ENCODE measurements at regions not wholly inside any gene's neighbourhood (a gene's known extent, or its start where the extent isn't known, plus 50 kb on each side); places are given as distances from the start of the nearest gene placed in this dataset.

- ChIA-PET POLR2A (no interaction called here), CTCF (no interaction called here)
- TF ChIP-seq, protein P1, sequence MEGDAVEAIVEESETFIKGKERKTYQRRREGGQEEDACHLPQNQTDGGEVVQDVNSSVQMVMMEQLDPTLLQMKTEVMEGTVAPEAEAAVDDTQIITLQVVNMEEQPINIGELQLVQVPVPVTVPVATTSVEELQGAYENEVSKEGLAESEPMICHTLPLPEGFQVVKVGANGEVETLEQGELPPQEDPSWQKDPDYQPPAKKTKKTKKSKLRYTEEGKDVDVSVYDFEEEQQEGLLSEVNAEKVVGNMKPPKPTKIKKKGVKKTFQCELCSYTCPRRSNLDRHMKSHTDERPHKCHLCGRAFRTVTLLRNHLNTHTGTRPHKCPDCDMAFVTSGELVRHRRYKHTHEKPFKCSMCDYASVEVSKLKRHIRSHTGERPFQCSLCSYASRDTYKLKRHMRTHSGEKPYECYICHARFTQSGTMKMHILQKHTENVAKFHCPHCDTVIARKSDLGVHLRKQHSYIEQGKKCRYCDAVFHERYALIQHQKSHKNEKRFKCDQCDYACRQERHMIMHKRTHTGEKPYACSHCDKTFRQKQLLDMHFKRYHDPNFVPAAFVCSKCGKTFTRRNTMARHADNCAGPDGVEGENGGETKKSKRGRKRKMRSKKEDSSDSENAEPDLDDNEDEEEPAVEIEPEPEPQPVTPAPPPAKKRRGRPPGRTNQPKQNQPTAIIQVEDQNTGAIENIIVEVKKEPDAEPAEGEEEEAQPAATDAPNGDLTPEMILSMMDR (IDR thresholded peaks at IDR 0.05; ENCODE audit: control extremely low read depth, extremely low read depth, low read depth, missing control alignments): no peak
- DNase-seq (ENCODE audit: extremely low spot score): no peak
These were observed 452.4 kb downstream of the ZEB2 start for GRCh38 chr2:144067506-144067905.

DNA sequence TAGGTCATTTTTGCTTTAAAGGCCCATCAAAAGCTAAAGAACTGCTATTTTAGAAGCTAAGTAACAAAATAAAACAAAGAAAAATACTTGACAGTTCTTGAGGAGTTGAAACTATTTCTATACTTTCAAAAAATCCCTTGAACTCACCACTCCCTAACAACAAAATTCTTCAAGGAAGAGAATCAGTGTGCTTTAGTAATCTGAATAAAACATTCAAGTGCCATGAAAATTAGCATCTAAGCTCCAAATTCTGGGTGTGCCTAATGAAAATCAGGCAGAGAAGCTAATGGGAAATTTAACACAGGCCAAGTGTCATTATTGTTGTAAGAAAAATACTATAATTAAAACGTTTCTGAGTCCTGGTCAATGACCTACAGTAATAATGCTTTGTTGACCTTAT lies 456.3 kb downstream of the ZEB2 start:
- DNase-seq (ENCODE audit: extremely low spot score): no peak
- POLR2A ChIA-PET: no interaction called here
- CTCF ChIA-PET: interaction anchor here (0.6 kb wide), 1 partner anchor 9 kb away, joined by 3 read pairs; no protein-coding TSS in a partner anchor

DNA sequence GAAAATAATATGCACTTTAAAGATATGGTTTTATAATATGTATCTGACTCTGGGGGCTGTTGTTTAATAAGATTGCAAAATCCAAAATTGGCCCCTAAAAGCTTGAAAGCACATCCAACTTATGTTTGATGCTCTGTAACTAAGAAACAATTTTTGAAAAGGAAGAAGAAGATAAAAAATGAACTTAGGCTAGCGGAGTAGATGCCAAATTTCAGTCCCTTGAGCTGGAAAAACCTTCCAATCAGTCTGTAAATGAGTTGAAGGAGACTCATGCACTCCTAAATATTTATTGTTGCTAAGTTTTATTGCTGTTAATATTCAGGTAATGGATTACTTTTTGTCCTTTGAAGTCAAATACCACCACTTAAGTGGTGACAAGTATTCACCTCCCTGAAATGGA lies 465.0 kb downstream of the ZEB2 start:
- ChIA-PET POLR2A (no interaction called here), CTCF (interaction anchor here (1.0 to 1.5 kb wide), 2 partner anchors 8 to 23 kb away, joined by 3 to 5 read pairs; no protein-coding TSS in a partner anchor)
- no peak for DNase-seq (ENCODE audit: extremely low spot score)
- TF ChIP-seq, protein P1 (IDR thresholded peaks at IDR 0.05; ENCODE audit: control extremely low read depth, extremely low read depth, low read depth, missing control alignments): no peak

More for the DNA sequence above, 456.3 kb downstream of the ZEB2 start:
- TF ChIP-seq, protein P1 (IDR thresholded peaks at IDR 0.05; ENCODE audit: control extremely low read depth, extremely low read depth, low read depth, missing control alignments): no peak

DNA sequence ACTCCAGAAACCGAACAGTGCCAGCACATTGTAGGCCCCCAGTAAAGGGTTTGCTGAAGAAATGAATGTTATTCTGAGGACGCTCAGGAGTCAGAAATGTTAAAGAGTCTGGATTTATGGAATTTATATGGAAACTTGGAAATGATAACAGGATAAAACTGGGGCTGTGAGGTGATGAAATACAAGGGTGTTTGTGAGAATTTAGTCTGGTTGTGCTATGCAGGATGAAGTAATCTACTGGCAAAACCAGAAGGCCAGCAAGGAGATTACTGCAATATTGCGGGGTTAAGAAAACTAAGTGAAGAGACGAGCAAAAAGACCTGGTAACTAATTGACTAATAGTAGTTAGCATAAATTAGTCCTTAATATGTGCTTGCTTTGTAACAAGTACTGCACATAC lies 467.8 kb downstream of the ZEB2 start:
- POLR2A ChIA-PET: no interaction called here
- CTCF ChIA-PET: no interaction called here
- DNase-seq (ENCODE audit: extremely low spot score): no peak
- TF ChIP-seq, protein P1 (IDR thresholded peaks at IDR 0.05; ENCODE audit: control extremely low read depth, extremely low read depth, low read depth, missing control alignments): no peak

GRCh38 chr2:144049137-144049536 lies 470.8 kb downstream of the ZEB2 start:
- ChIA-PET POLR2A (no interaction called here), CTCF (interaction anchor here (1.5 to 1.7 kb wide), 2 partner anchors 17 to 25 kb away, joined by 3 to 4 read pairs; no protein-coding TSS in a partner anchor)

GRCh38 chr2:144048631-144049060 lies 471.3 kb downstream of the ZEB2 start:
- no peak for DNase-seq (ENCODE audit: extremely low spot score)
- ChIA-PET POLR2A (no interaction called here), CTCF (interaction anchor here (1.5 to 1.7 kb wide), 2 partner anchors 17 to 26 kb away, joined by 3 to 4 read pairs; no protein-coding TSS in a partner anchor)
- TF ChIP-seq, protein P1 (IDR thresholded peaks at IDR 0.05; ENCODE audit: control extremely low read depth, extremely low read depth, low read depth, missing control alignments): no peak

More at GRCh38 chr2:144049137-144049536, 470.8 kb downstream of the ZEB2 start:
- TF ChIP-seq, protein P1 (IDR thresholded peaks at IDR 0.05; ENCODE audit: control extremely low read depth, extremely low read depth, low read depth, missing control alignments): no peak
- DNase-seq (ENCODE audit: extremely low spot score): no peak
